OCI-LY7 (cell line): ENCODE measurements at regions not wholly inside any gene's neighbourhood (a gene's known extent, or its start where the extent isn't known, plus 50 kb on each side); places are given as distances from the start of the nearest gene placed in this dataset.

ENCODE experiments used
- EZH2phosphoT487 ChIP-seq: fragments of 200-600 bp; sonication (generic); IDR thresholded peaks from 2 replicates; pipeline ENCODE4 v1.6.1; 2018; ENCODE audit warnings: low read depth, borderline replicate concordance, mild to moderate bottlenecking, mixed run types, antibody characterized with exemption, low read length, moderate library complexity, mixed read lengths
- TF ChIP-seq, protein P1 (sequence below): fragments of 200-600 bp; sonication (generic); conservative IDR thresholded peaks from 2 replicates; pipeline ENCODE4 v1.5.1; 2014; ENCODE audit warnings: mild to moderate bottlenecking, antibody characterized with exemption, low read length, moderate library complexity, mixed read lengths

- TF ChIP-seq, protein P1, sequence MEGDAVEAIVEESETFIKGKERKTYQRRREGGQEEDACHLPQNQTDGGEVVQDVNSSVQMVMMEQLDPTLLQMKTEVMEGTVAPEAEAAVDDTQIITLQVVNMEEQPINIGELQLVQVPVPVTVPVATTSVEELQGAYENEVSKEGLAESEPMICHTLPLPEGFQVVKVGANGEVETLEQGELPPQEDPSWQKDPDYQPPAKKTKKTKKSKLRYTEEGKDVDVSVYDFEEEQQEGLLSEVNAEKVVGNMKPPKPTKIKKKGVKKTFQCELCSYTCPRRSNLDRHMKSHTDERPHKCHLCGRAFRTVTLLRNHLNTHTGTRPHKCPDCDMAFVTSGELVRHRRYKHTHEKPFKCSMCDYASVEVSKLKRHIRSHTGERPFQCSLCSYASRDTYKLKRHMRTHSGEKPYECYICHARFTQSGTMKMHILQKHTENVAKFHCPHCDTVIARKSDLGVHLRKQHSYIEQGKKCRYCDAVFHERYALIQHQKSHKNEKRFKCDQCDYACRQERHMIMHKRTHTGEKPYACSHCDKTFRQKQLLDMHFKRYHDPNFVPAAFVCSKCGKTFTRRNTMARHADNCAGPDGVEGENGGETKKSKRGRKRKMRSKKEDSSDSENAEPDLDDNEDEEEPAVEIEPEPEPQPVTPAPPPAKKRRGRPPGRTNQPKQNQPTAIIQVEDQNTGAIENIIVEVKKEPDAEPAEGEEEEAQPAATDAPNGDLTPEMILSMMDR, result no peak
- TF ChIP-seq EZH2phosphoT487, result no peak
These were observed 124.9 kb upstream of the MAFB start for GRCh38 chr20:40813708-40814630.
